Suppressor macrophage treated with lipopolysaccharide for 4 hours (primary cell): ENCODE measurements at regions not wholly inside any gene's neighbourhood (a gene's known extent, or its start where the extent isn't known, plus 50 kb on each side); places are given as distances from the start of the nearest gene placed in this dataset.
"Not testable (repeated sequence)": the region's sequence is repeated elsewhere in the genome, so short reads cannot be mapped to it uniquely, and the experiment has no call there.

Experiments used
- DNase-seq: peaks from one replicate; pipeline ENCODE4 v3.0.0-alpha.2; 2020

DNA sequence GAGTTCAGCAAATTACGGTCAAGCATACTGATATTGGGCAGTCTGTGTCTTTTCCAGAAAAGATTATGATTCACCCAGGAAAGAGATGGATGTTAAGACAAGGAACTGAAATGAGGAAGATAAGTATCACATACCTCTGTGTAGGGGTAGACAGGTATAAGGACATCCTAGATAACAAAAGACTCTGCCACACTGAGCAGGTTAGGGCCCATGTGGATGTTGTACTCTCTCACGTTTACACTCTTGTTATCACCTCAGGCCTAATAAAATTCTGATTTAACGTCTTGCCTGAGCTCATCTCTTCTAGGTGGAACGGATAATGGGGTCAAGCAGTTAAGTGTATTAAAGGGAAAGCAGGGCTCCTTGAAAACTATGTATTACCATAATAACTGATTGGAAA is 2480.8 kb downstream of the PCDH9 start:
- DNase-seq = no peak

DNA sequence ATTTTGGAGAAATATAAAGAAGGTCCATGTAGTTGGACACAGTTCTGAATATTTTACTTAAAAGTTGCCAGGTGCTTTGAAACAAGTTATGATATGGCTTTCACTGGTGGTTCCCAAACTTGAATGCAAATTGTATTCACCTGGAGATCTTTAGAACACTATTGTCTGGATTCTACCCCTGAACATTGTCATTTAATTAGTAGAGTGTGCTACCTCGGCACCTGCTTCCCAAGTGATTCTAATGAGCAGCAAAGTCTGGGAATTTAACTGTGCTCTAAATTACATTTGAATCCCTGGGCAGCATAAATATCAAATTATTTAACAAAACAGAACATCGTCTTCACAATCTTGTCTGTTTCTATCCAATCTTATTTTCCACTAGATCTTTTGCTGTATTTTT is 2483.3 kb downstream of the PCDH9 start:
- no peak for DNase-seq

DNA sequence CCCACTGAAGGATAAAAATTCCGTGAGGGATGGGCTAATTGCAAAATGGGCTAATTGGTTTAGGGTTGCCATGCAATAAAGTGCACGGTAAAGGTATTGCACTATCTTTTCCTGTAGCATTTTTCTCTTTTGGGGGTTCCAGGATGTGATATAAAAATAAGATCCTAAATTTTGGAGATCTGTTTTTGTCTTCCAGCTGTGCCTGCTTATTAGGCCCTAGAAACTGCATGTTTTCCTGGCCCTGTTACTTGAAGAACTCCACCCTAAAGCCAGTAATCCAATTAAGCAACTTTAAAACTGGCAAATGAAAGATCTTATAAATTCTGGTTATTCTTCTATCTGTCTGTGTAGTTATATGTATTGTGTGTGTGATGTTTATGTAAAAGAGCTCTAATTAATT is 2489.6 kb downstream of the PCDH9 start:
- no peak for DNase-seq

DNA sequence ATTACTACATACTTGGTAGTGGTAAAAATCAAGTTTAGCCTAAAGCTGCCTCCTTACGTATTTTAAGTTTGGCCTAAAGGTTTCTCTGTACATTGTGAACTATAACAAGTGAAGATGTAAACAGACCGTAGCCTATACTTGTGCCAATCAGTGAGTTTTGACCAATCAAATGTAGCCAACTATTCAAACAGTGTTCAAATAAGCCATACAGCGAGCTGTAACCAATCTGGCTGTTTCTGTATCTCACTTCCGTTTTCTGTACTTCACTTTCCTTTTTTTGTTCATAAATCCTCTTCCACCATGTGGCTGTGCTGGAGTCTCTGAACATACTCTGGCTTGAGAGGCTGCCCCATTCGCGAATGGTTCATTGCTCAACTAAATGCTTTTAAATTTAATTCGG is 2504.6 kb downstream of the PCDH9 start:
- DNase-seq = no peak

DNA sequence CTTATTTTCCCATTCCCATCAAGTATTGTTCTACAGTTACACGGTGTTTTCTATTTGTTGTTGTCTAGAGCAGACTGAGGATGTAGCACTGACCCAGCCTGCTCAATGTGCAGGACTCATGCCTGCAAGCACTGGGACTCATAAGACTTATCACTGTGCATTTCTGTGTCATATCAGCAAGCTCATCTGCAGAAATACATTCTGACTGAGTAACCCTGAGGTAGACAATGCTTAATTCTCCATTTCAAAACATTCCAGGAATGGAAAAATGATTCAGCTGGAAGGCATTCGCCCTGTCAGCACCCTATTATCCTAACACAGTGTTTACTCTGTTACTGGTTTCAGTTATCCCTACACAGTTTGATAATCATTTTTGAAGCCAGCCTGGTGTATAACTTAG is 2506.4 kb downstream of the PCDH9 start:
- DNase-seq = no peak

DNA sequence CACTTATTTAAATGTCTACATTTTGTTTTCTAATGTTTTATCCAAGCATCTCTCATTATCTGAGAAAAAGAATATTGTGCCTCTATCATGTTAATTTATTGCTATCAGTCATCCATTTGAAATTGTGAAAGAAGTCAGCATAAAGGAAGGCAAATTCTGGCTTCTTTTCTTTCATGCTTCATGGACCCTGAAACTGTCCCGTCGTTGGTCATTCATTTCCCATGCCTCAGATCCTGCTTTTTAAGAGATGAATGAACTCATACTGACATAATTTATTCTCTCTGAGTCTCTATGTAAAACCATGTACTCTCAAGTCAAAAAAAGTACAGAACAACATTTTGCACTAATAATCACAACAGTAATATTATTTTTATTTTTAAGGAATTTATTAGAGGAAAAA is 2512.0 kb downstream of the PCDH9 start:
- DNase-seq = no peak

DNA sequence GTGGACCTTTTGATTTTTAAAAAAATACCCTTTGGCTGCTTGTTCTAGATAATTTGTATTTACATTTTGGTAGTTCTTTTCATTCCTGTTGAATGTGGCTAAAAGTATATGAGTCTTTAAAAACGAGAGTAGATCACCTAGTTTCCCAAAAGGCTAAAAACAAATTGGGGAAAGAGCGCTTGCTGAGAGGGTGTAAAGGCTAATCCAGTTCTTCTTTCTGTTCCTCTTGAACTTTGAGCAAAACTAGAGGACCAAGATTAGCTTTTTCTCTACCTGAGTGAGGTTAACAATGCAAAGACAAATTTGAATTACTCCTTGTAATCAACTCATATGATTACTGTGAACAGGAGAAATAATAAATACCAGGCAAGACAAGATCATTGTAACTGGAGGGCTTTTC is 2513.2 kb downstream of the PCDH9 start:
- no peak for DNase-seq

DNA sequence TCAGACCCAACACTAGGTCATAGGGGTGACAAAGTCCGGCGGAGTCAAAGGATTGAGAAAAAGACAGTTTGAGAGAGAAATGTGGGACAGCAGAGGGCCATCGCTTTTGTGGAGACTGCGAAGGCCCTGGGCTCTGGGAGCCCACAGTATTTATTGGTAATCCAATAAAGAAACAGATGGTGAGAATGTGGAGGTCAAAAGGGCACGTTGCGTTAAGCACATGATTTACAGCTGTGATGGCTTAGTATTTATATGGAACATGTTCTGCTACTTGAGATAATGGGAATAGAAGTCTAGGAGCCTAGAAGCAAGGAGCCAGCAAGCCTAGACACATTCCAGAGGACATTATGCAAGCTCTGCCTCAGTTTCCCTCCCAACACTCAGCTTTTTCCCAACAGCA is 2521.1 kb downstream of the PCDH9 start:
- DNase-seq = no peak

DNA sequence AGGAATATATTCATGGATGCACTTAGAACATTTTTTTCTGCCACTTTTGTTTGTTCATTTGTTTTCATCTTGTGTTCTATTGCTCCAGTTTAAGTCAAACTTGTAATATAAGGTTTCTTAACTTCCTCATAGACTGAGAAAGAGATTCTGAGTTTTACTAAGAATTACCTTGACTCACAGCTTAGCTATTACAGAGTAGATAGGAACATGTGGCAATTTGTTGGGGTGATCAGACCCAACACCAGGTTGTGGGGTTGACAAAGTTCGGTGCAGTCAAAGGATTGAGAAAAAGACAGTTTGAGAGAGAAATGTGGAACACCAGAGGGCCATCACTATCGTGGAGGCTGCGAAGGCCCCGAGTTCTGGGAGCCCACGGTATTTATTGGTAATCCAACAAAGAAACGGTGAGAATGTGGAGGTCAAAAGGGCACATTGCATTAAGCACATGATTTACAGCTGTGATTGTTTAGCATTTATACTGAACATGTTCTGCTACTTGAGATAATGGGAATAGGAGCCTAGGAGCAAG is 2526.0 kb downstream of the PCDH9 start:
- no peak for DNase-seq

DNA sequence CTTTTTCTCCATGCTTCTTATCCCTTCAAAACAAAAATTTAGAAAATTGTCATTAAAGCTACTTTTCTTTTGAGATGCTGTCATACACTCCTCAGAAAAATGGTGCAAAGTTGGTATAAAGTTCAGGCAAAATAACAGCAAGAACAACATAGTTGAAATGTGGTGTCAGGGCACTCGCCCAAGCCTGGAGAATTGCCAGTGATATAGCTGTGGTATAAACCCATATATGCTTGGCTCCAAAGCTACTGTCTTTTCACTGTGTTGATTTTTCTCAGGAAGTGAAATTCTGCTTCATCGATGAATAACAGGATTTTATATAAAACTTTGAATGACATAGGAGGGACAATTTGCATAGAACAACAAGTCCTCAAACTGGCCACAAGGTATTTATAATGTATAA is 2532.9 kb downstream of the PCDH9 start:
- DNase-seq = no peak

DNA sequence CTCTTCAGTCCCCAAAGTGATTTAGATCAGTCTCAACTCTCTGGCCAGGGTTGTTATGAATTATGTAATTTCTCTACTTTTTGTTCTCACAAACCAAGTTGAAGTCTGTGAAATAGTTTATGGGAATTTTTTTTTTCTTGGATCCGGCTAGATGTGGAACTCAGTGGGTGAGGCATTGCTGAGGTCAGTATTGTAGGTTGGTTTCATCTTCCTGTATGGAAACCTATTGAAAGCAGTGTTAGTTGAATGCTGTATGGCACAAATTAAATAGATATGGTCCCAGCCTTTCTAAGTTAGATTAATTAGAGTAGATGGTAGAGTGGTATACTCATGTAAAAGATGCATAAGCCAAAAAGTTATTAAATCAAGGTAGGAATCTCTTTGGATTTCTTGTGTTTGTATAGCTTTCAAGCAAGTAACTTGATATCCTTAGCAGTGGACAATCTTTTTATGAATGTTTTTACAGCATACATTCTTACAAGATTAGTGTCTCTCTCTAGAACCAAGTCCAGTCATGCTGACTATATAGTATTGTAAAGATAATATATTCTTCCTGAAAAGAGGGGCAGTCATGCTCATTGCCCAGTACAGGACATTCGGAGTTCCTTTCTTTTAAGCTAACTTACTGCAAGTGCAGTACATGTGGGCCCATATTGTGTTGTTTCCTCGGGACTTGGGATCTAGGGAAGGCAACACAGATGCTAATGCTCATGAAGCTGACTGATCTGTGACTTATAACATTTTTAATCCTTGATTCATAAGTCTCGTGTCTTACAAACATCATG is 2541.1 kb downstream of the PCDH9 start:
- DNase-seq = no peak

DNA sequence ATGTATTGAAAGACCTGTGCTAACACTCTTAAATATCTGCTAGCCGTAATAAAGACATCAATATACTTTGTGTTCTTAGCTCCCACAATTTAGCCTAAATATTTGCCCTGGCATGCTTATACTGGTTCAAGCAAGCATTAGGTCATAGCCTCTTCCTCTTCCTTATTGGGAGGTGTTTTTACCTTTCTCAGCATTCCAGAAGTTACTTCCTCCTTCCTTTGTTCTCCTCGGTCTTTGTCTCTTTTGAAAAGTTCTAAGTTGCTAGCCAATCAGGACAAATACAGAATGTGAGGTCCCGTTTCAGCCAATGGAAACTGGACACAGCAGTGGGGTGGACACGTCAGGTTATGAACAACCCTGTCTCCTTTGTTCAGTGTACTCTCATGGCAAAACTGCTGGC is 2543.6 kb downstream of the PCDH9 start:
- DNase-seq = not testable (repeated sequence)

DNA sequence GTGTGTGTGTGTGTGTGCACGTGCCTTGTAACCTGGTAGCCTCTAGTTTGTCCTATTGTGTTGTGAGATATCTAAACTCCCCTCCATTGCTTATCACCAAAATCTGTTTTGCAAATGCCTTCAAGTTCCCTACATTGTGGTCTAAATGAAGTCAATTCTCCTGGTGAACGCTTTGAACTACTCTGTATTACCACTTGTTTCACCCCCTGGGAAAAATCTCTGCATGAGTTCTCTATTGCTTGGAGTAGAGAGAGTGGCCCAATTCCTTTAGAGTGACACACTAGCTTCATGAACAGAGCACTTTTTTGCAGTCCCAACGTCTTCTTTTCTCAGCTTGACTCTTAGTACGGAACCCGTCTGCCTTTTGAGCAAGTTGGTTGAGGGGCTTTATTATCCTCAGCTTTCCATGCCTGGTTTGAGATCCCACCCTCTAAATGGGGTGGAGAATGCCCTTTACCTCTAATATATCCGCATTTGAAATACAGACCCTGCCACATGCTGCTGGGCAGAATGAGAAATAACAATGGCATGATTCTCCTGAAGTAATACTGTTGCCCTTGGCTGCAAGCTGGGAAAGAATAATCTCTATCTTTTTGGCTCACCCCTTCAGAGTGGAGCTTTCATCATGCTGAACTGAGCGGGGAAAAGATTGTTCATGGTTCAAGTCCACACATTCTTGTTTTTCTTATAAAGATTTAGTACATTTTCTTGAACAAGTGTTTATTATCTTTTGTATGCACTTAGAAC is 2545.3 kb downstream of the PCDH9 start:
- no peak for DNase-seq

DNA sequence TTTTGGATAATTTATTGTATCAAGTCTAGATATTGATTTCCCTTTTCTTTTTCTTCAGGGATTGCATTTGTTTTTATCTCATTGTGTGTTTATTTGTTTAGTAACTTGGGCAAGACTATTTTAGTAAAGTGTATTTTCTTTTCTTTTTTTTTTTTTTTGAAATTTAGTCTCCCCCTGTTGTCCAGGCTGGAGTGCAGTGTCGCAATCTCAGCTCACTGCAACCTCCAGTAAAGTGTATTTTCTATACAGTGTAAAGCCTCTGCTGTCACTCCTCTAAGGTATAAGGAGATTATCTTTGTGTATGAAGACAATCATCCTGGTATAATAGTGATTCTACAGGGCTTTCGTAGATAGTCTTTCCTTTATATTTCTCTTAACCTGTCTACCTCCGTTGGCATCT is 2546.0 kb downstream of the PCDH9 start:
- no peak for DNase-seq

DNA sequence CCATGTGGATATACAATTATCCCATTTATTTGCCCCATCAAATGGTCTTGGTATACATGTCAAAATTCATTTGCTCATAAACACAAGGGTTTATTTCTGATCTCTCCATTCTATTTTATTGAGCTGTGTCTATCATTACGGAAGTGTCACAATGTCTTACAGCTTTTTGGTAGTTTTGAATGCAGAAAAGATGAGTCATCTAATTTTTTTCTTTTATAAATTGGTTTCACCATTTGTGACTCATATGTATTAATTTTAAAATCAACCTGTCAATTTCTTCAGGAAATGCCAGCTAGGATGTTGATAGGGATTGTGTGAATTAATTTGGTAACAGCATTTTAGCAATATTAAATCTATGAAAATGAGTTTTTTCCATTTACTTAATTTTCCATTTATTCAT is 2549.4 kb downstream of the PCDH9 start:
- DNase-seq = no peak

DNA sequence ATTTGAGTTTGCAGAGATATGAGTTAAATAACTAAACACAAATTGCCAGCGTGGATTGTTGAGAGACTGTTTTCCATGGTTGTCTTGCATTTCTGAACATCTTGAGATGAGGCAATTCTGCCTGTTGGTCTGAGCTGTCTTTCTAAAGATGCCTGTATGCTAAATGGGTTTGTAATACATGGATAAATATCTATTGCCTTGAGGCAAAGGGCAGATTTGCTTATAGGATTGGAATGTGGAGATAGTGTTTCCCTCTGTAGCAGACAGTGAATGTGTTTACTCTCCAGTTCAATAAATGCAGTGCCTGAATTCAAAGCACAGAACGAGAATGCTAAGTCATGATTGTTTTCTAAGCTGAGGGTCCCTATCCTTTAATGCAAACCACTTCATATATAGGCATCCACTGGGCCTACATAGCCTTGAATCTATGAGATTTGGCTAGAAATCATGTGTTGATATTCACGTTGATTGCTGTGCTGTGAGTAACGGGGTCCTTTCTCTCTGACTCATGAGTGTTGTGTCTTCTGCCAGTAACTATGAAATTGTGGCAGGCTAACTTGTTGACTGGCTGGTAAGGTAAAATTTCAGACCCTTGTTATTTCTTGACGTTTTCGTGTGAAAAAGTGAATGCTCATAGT is 2554.8 kb downstream of the PCDH9 start:
- no peak for DNase-seq

DNA sequence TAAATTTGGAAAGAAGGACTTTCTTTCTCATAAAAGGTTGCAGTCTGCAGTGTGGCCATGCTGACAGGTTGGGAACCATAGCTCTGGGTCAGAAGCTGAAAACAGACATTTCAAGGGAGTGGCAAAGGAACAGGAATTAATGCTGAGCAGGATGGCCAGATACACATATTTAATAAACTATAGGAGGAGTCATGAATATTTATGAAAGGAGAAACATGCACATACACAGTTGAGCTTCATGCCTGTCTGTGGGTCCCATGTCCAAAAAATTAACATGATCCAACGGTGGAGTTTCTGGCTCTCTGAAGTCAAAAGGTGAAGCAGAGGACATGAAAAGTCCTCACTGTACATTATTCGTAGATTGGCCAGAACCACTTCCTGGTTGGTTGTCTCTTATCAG is 2556.0 kb downstream of the PCDH9 start:
- DNase-seq = no peak

DNA sequence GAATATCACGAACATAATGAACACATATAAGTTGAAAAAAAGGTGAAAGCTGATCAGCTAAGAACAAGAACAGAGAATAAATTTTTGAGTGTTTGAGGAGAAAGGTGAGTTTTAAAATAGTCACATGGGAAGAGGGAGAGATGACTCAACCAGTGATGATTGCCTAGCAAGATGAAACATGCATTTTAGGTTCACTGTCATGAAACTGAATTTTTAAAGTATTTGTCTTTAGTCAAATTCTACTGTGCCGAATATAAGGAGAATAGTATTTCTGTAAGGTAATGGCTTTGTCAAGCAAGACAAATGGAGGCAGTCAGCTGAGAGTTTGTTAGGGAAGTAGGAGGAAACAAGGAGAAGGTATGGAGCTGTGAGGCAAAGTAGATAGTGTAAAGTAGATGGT is 2557.4 kb downstream of the PCDH9 start:
- no peak for DNase-seq

DNA sequence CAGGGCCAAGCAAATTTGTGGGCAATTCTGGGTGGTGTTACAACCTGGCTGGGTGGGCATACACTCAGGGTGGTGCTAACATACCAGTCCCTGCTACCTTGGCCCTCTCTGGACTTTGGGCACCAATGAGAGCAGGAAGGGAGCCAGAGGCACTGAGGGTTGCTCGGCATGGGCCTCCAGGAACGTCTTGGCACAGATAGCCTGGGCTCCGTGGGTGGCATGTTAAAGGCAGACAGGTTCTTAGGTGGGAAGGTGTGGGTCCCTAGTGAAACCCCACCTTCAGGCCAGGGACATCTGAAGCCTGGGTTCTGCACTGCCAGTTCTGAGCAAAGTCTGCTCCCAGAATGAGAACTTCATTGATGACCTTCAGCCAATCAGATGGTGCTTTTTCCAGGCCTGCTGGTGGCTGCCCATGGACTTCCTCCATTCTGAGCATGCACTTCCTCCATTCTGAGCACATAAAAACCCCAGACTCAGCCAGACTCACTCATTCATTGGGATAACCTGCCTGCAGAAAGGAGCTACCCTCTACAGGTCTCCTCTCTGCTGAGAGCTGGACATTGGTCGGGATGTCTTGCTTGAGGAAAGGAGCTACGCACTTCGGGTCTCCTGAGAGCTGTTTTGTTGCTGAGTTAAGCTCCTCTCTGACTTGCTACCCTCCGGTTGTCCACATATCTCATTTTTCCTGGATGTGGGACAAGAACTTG is 2567.1 kb downstream of the PCDH9 start:
- DNase-seq = no peak

DNA sequence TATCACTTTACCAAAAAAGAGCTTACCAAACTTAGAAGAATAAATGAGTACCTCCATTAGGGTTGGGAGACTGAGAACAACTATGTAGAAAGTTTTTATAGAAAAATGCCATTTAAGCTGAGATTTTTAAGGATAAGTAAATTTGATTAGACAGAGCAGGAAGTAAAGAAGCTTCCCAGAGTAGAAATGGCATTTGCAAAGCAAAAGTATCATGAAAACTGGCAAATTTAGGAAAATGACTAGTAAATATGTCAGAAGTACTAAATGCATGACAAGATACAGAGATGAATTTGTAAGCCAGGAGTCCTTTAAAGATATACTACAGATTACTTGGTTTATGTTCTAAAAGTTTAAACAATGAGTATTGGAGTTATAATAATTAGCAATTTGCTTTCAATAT is 2581.8 kb downstream of the PCDH9 start:
- no peak for DNase-seq

DNA sequence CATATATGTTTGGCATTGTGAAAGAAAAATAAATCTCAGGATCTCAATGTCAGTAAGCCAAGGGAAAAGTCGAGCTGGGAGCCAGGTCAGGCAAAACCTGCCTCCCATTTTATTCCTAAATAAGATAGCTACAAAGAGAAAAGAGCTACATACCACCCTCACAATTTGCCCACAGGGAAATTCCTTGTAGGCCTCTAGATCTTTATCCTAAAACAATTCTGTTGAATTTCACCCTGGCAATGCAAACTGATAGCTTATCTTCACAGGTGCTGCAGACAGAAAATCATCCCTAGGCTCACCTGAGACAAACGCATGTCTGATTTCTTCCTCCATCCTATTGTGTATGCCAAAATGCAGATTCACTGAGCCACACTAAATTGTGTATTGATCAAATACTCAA is 2587.1 kb downstream of the PCDH9 start:
- no peak for DNase-seq

DNA sequence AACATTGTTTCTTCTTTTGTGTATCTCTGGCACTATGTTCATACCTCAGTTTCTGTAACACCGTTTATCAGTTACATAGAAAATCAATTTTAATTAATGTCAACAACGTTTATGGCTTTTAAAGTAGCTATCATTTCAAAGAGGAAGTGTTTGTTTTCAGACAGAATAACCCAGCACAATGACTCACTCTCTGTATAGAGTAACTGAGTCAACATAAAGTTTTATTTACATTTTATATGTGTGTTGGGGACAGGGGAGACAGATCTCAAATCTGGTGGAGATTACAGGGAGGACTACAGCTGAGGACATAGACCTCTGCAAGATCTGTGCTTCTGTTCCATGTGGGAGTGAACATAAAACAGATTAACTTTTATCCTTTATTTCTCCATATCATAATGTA is 2590.1 kb downstream of the PCDH9 start:
- no peak for DNase-seq

DNA sequence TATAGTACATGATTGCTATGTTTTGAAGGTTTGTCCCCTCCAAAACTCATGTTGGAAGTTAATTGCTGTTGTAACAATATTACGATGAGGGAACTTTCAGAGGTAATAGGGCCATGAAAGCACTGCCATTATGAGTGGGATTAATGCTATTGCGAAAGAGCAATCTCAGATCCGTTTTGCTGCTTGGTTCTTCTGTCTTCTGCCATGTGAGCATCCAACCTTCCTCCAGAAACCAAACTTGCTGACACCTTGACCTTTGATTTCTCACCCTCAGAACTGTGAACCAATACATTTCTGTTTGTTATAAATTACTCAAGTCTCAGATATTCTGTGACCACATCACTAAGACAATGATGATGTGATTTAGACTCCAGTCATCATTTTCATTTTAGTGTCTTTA is 2590.9 kb downstream of the PCDH9 start:
- no peak for DNase-seq
